ENCODE measurements at regions not wholly inside any gene's neighbourhood (a gene's known extent, or its start where the extent isn't known, plus 50 kb on each side); places are given as distances from the start of the nearest gene placed in this dataset.
"Not testable (repeated sequence)": the region's sequence is repeated elsewhere in the genome, so short reads cannot be mapped to it uniquely, and the experiment has no call there.

- H3K4ac ChIP-seq (ENCODE audit: low read depth, low read length); H3K9me3 ChIP-seq (ENCODE audit: control insufficient read depth, low read depth, low read length); H3K56ac ChIP-seq (ENCODE audit: insufficient read length, low read depth, low read length); H3T11ph ChIP-seq (ENCODE audit: low read length); H3K9ac ChIP-seq (ENCODE audit: extremely low read depth, insufficient read length, low read length); H4K91ac ChIP-seq (ENCODE audit: insufficient read length, low read depth, low read length); H2BK120ac ChIP-seq (ENCODE audit: low read depth, low read length, poor library complexity, severe bottlenecking); H2BK12ac ChIP-seq (ENCODE audit: insufficient read length, low read depth, low read length); H4K8ac ChIP-seq (replicated peaks; ENCODE audit: insufficient read length, low read depth, low read length); H3K36me3 Mint-ChIP-seq (ENCODE audit: insufficient read depth in 1 of 3, low read depth in 3 of 3); H3K4me3 Mint-ChIP-seq; H3K27me3 ChIP-seq (ENCODE audit: insufficient read depth, low read length); H4K5ac ChIP-seq (ENCODE audit: insufficient read length, low read depth, low read length); H3K79me2 ChIP-seq (ENCODE audit: insufficient read depth, low read length); H2AK5ac ChIP-seq (ENCODE audit: insufficient read length, low read length); H2BK15ac ChIP-seq (ENCODE audit: low read depth, low read length); H3K23me2 ChIP-seq (ENCODE audit: insufficient read length, low read depth, low read length, poor library complexity, severe bottlenecking); H4K20me1 ChIP-seq (ENCODE audit: control insufficient read depth, insufficient read depth, insufficient read length); H3K27ac ChIP-seq (ENCODE audit: insufficient read length, low read depth, low read length); H3K4me2 ChIP-seq (ENCODE audit: insufficient read depth, insufficient read length, low read length); H2AFZ ChIP-seq (ENCODE audit: low read length); H3K23ac ChIP-seq (ENCODE audit: insufficient read length, low read depth, low read length); H3K27ac Mint-ChIP-seq; DNase-seq; H3K79me1 ChIP-seq (ENCODE audit: insufficient read depth, low read depth, low read length, poor library complexity, severe bottlenecking); H3K14ac ChIP-seq (ENCODE audit: insufficient read depth, low read length); H3K27me3 Mint-ChIP-seq (ENCODE audit: low read depth); H3K9me3 Mint-ChIP-seq; H2BK5ac ChIP-seq (ENCODE audit: insufficient read length, low read length); H2BK20ac ChIP-seq (ENCODE audit: low read depth, low read length, poor library complexity, severe bottlenecking); H3K4me1 Mint-ChIP-seq; H3K18ac ChIP-seq (ENCODE audit: insufficient read length, low read depth, low read length); H3K4me1 ChIP-seq (ENCODE audit: insufficient read depth, low read length): not testable (repeated sequence)
- WGBS (ENCODE audit: extremely low coverage, insufficient read length, low lambda C conversion rate) = no CpG with 5 or more reads among the region's 17 CpGs
Measured at GRCh38 chr21:6481116-6481515, 4040.3 kb upstream of the TPTE start.

- not testable (repeated sequence) for H2AK5ac ChIP-seq (ENCODE audit: insufficient read length, low read length); DNase-seq; H3K18ac ChIP-seq (ENCODE audit: insufficient read length, low read depth, low read length); H4K91ac ChIP-seq (ENCODE audit: insufficient read length, low read depth, low read length); H3K9me3 Mint-ChIP-seq; H2BK15ac ChIP-seq (ENCODE audit: low read depth, low read length); H3K27me3 ChIP-seq (ENCODE audit: insufficient read depth, low read length); H3K4ac ChIP-seq (ENCODE audit: low read depth, low read length); H2AFZ ChIP-seq (ENCODE audit: low read length); H2BK12ac ChIP-seq (ENCODE audit: insufficient read length, low read depth, low read length); H4K8ac ChIP-seq (replicated peaks; ENCODE audit: insufficient read length, low read depth, low read length); H3K9ac ChIP-seq (ENCODE audit: extremely low read depth, insufficient read length, low read length); H3K23ac ChIP-seq (ENCODE audit: insufficient read length, low read depth, low read length); H3T11ph ChIP-seq (ENCODE audit: low read length); H3K79me2 ChIP-seq (ENCODE audit: insufficient read depth, low read length); H3K79me1 ChIP-seq (ENCODE audit: insufficient read depth, low read depth, low read length, poor library complexity, severe bottlenecking); H3K27ac Mint-ChIP-seq; H4K5ac ChIP-seq (ENCODE audit: insufficient read length, low read depth, low read length); H3K27ac ChIP-seq (ENCODE audit: insufficient read length, low read depth, low read length); H3K27me3 Mint-ChIP-seq (ENCODE audit: low read depth); H3K4me1 Mint-ChIP-seq; H3K4me3 Mint-ChIP-seq; H2BK20ac ChIP-seq (ENCODE audit: low read depth, low read length, poor library complexity, severe bottlenecking); H2BK120ac ChIP-seq (ENCODE audit: low read depth, low read length, poor library complexity, severe bottlenecking); H3K56ac ChIP-seq (ENCODE audit: insufficient read length, low read depth, low read length); H3K14ac ChIP-seq (ENCODE audit: insufficient read depth, low read length); H2BK5ac ChIP-seq (ENCODE audit: insufficient read length, low read length); H3K23me2 ChIP-seq (ENCODE audit: insufficient read length, low read depth, low read length, poor library complexity, severe bottlenecking); H3K4me2 ChIP-seq (ENCODE audit: insufficient read depth, insufficient read length, low read length); H3K36me3 Mint-ChIP-seq (ENCODE audit: insufficient read depth in 1 of 3, low read depth in 3 of 3); H3K4me1 ChIP-seq (ENCODE audit: insufficient read depth, low read length); H4K20me1 ChIP-seq (ENCODE audit: control insufficient read depth, insufficient read depth, insufficient read length); H3K9me3 ChIP-seq (ENCODE audit: control insufficient read depth, low read depth, low read length)
- no CpG with 5 or more reads among the region's 3 CpGs for WGBS (ENCODE audit: extremely low coverage, insufficient read length, low lambda C conversion rate)
Measured at GRCh38 chr21:6482616-6483015, 4038.8 kb upstream of the TPTE start.

GRCh38 chr21:6483645-6484044 is 4037.7 kb upstream of the TPTE start:
- not testable (repeated sequence) for H4K91ac ChIP-seq (ENCODE audit: insufficient read length, low read depth, low read length); H3K79me2 ChIP-seq (ENCODE audit: insufficient read depth, low read length); H3K4me2 ChIP-seq (ENCODE audit: insufficient read depth, insufficient read length, low read length); H4K5ac ChIP-seq (ENCODE audit: insufficient read length, low read depth, low read length); H2BK15ac ChIP-seq (ENCODE audit: low read depth, low read length); H3K27ac ChIP-seq (ENCODE audit: insufficient read length, low read depth, low read length); H4K20me1 ChIP-seq (ENCODE audit: control insufficient read depth, insufficient read depth, insufficient read length); H2BK120ac ChIP-seq (ENCODE audit: low read depth, low read length, poor library complexity, severe bottlenecking); H3K14ac ChIP-seq (ENCODE audit: insufficient read depth, low read length); H3K9me3 ChIP-seq (ENCODE audit: control insufficient read depth, low read depth, low read length); H2BK5ac ChIP-seq (ENCODE audit: insufficient read length, low read length); H3K79me1 ChIP-seq (ENCODE audit: insufficient read depth, low read depth, low read length, poor library complexity, severe bottlenecking); H3K9me3 Mint-ChIP-seq; H3K4me1 ChIP-seq (ENCODE audit: insufficient read depth, low read length); H3K36me3 Mint-ChIP-seq (ENCODE audit: insufficient read depth in 1 of 3, low read depth in 3 of 3); H3K27me3 ChIP-seq (ENCODE audit: insufficient read depth, low read length); H3K9ac ChIP-seq (ENCODE audit: extremely low read depth, insufficient read length, low read length); H3K4me1 Mint-ChIP-seq; H3K23me2 ChIP-seq (ENCODE audit: insufficient read length, low read depth, low read length, poor library complexity, severe bottlenecking); H3K23ac ChIP-seq (ENCODE audit: insufficient read length, low read depth, low read length); H3K4ac ChIP-seq (ENCODE audit: low read depth, low read length); DNase-seq; H3K4me3 Mint-ChIP-seq; H3T11ph ChIP-seq (ENCODE audit: low read length); H3K27ac Mint-ChIP-seq; H3K27me3 Mint-ChIP-seq (ENCODE audit: low read depth); H2AK5ac ChIP-seq (ENCODE audit: insufficient read length, low read length); H3K56ac ChIP-seq (ENCODE audit: insufficient read length, low read depth, low read length); H2BK12ac ChIP-seq (ENCODE audit: insufficient read length, low read depth, low read length); H2AFZ ChIP-seq (ENCODE audit: low read length); H3K18ac ChIP-seq (ENCODE audit: insufficient read length, low read depth, low read length); H4K8ac ChIP-seq (replicated peaks; ENCODE audit: insufficient read length, low read depth, low read length); H2BK20ac ChIP-seq (ENCODE audit: low read depth, low read length, poor library complexity, severe bottlenecking)
- no CpG with 5 or more reads among the region's 4 CpGs for WGBS (ENCODE audit: extremely low coverage, insufficient read length, low lambda C conversion rate)
